ENCODE measurements at regions not wholly inside any gene's neighbourhood (a gene's known extent, or its start where the extent isn't known, plus 50 kb on each side); places are given as distances from the start of the nearest gene placed in this dataset.

DNA sequence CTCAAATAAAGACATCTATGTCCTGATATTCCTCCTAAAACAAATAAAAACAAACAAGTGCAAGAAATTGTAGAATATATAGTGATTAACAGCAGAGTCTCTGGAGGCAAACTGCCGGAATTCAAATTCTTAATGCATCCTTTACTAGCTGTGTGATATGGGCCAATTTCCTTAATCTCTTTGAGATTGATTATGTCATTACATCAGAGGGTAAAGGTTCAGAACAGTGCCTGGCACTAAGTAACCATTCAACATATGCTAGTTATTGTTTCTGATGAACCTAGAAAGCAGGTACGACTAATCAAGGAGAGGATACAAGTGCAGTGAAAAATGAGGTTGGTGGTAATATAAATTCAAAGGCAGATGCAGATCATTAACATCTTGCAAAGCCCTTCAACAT is 81.1 kb upstream of the ADAMTS19 start:
- CTCF ChIA-PET, result no interaction called here
- DNase-seq (ENCODE audit: low read depth, low spot score) (no peak), ATAC-seq (no peak)
- Histone ChIP-seq H4K20me1 (ENCODE audit: insufficient read depth) (no peaks in the 10 kb centered on the region), H2AFZ (ENCODE audit: low read depth, low read length, poor library complexity, severe bottlenecking) (no peak overlapping the region), H3K27ac (ENCODE audit: low read depth, low read length) (no peak overlapping the region), H3K79me2 (ENCODE audit: insufficient read depth, low read length) (no peaks in the 10 kb centered on the region), H3K36me3 (ENCODE audit: control insufficient read depth in 1 of 2, insufficient read depth in 2 of 2, low read length in 2 of 2) (no peaks in the 10 kb centered on the region), H3K4me3 (replicated peaks in 1 of 2; ENCODE audit: low read depth in 1 of 2, low read length in 2 of 2) (no peak overlapping the region), H3K4me1 (ENCODE audit: control insufficient read depth in 1 of 2, insufficient read depth in 2 of 2, low read length in 2 of 2) (no peaks in the 10 kb centered on the region; a peak in 1 of 4 replicates), H3K9me2 (ENCODE audit: insufficient read depth) (no peaks in the 10 kb centered on the region), H3K4me2 (ENCODE audit: low read length) (no peak overlapping the region), H3K27me3 (ENCODE audit: insufficient read depth, low read length) (no peaks in the 10 kb centered on the region), H3K9ac (ENCODE audit: low read length) (no peak overlapping the region), H3K9me3 (ENCODE audit: control insufficient read depth in 1 of 2, insufficient read depth in 1 of 2, low read depth in 1 of 2, low read length in 2 of 2) (no peaks in the 10 kb centered on the region)
- POLR2A ChIA-PET, result no interaction called here
- no peak for TF ChIP-seq SIN3A (IDR thresholded peaks at IDR 0.05; ENCODE audit: low read depth)
- TF ChIP-seq SP1 (IDR thresholded peaks at IDR 0.05; ENCODE audit: low read depth), result no peak
- TF ChIP-seq CBX3 (IDR thresholded peaks at IDR 0.05; ENCODE audit: low read depth), result no peak
- TF ChIP-seq SRF (IDR thresholded peaks at IDR 0.05; ENCODE audit: low read depth), result no peak
- no peak for TF ChIP-seq RAD21 (IDR thresholded peaks at IDR 0.05; ENCODE audit: low read depth)
- TF ChIP-seq, protein P1, sequence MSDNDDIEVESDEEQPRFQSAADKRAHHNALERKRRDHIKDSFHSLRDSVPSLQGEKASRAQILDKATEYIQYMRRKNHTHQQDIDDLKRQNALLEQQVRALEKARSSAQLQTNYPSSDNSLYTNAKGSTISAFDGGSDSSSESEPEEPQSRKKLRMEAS (IDR thresholded peaks at IDR 0.05), result no peak
- no peak for TF ChIP-seq EZH2phosphoT487 (IDR thresholded peaks at IDR 0.05; ENCODE audit: borderline replicate concordance)
- no peak for TF ChIP-seq REST (IDR thresholded peaks at IDR 0.05; ENCODE audit: low read depth)
- no TSS peak for BruUV-seq (replicated peaks)
- RAD21 ChIA-PET (ENCODE audit: low non-redundant PET in 1 of 2, low total read pairs in 2 of 2, uncharacterized antibody in 2 of 2, unreplicated experiment in 2 of 2), result no interaction called here
- intact Hi-C loops (cut with micrococcal nuclease), result no loop called here

- Histone ChIP-seq H3K4me1 (ENCODE audit: control insufficient read depth in 1 of 2, insufficient read depth in 2 of 2, low read length in 2 of 2) (no peaks in the 10 kb centered on the region; a peak in 1 of 4 replicates), H3K9me2 (ENCODE audit: insufficient read depth) (no peaks in the 10 kb centered on the region), H3K4me3 (replicated peaks in 1 of 2; ENCODE audit: low read depth in 1 of 2, low read length in 2 of 2) (no peak overlapping the region), H4K20me1 (ENCODE audit: insufficient read depth) (no peaks in the 10 kb centered on the region), H3K4me2 (ENCODE audit: low read length) (no peak overlapping the region), H3K36me3 (ENCODE audit: control insufficient read depth in 1 of 2, insufficient read depth in 2 of 2, low read length in 2 of 2) (no peaks in the 10 kb centered on the region), H3K27me3 (ENCODE audit: insufficient read depth, low read length) (no peaks in the 10 kb centered on the region), H3K27ac (ENCODE audit: low read depth, low read length) (no peak overlapping the region), H2AFZ (ENCODE audit: low read depth, low read length, poor library complexity, severe bottlenecking) (no peak overlapping the region), H3K9me3 (ENCODE audit: control insufficient read depth in 1 of 2, insufficient read depth in 1 of 2, low read depth in 1 of 2, low read length in 2 of 2) (no peaks in the 10 kb centered on the region), H3K9ac (ENCODE audit: low read length) (no peak overlapping the region), H3K79me2 (ENCODE audit: insufficient read depth, low read length) (no peaks in the 10 kb centered on the region)
- ChIA-PET RAD21 (ENCODE audit: low non-redundant PET in 1 of 2, low total read pairs in 2 of 2, uncharacterized antibody in 2 of 2, unreplicated experiment in 2 of 2) (no interaction called here), CTCF (no interaction called here), POLR2A (no interaction called here)
- intact Hi-C loops (cut with micrococcal nuclease), result no loop called here
- DNase-seq (ENCODE audit: low read depth, low spot score) (no peak), ATAC-seq (no peak)
- no TSS peak for BruUV-seq (replicated peaks)
- no peak for TF ChIP-seq ZFX (IDR thresholded peaks at IDR 0.05)
- TF ChIP-seq EZH2 (IDR thresholded peaks at IDR 0.05), result no peak
- TF ChIP-seq POLR2AphosphoS5 (IDR thresholded peaks at IDR 0.05; ENCODE audit: low read depth, low read length), result no peak
- no peak for TF ChIP-seq ELF1 (IDR thresholded peaks at IDR 0.05; ENCODE audit: borderline replicate concordance, low read depth)
- TF ChIP-seq REST (IDR thresholded peaks at IDR 0.05; ENCODE audit: low read depth), result no peak
- TF ChIP-seq, protein P2, sequence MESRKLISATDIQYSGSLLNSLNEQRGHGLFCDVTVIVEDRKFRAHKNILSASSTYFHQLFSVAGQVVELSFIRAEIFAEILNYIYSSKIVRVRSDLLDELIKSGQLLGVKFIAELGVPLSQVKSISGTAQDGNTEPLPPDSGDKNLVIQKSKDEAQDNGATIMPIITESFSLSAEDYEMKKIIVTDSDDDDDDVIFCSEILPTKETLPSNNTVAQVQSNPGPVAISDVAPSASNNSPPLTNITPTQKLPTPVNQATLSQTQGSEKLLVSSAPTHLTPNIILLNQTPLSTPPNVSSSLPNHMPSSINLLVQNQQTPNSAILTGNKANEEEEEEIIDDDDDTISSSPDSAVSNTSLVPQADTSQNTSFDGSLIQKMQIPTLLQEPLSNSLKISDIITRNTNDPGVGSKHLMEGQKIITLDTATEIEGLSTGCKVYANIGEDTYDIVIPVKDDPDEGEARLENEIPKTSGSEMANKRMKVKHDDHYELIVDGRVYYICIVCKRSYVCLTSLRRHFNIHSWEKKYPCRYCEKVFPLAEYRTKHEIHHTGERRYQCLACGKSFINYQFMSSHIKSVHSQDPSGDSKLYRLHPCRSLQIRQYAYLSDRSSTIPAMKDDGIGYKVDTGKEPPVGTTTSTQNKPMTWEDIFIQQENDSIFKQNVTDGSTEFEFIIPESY (IDR thresholded peaks at IDR 0.05; ENCODE audit: extremely low read depth, insufficient replicate concordance, low read length), result no peak
Measured at GRCh38 chr5:129379406-129379805, 80.7 kb upstream of the ADAMTS19 start.
